Ascending aorta (tissue), 2 donors: ENCODE measurements at regions not wholly inside any gene's neighbourhood (a gene's known extent, or its start where the extent isn't known, plus 50 kb on each side); places are given as distances from the start of the nearest gene placed in this dataset.

Source experiments
- DNase-seq, 2 donors: peaks; one replicate each; pipeline ENCODE4 v3.0.0-alpha.2; 2019; ENCODE audit warnings: low spot score in 2 of 2
- H3K27ac ChIP-seq, 2 donors: fragments of 200-600 bp; sonication (generic); one replicate each; pipeline ENCODE4 v1.5.1; 2016 to 2017; ENCODE audit warnings: mild to moderate bottlenecking in 1 of 2
- H3K27me3 ChIP-seq: fragments of 200-600 bp; sonication (generic); one replicate; pipeline ENCODE4 v1.5.1; 2017
- H3K36me3 ChIP-seq, 2 donors: fragments of 200-600 bp; sonication (generic); one replicate each; pipeline ENCODE4 v1.5.1; 2016
- H3K4me1 ChIP-seq, 2 donors: fragments of 200-600 bp; sonication (generic); one replicate each; pipeline ENCODE4 v1.5.1; 2016 to 2017; ENCODE audit warnings: mild to moderate bottlenecking in 1 of 2
- H3K4me3 ChIP-seq, 2 donors: fragments of 200-600 bp; sonication (generic); one replicate each; pipeline ENCODE4 v1.5.1; 2016 to 2017; ENCODE audit warnings: mild to moderate bottlenecking in 1 of 2
- H3K9me3 ChIP-seq, 2 donors: fragments of 200-600 bp; sonication (generic); one replicate each; pipeline ENCODE4 v1.5.1; 2016
- CTCF ChIP-seq, 3 experiments: fragments of 200-600 bp in 2 of 3; fragments of 450-650 bp in 1 of 3; sonication (generic) in 2 of 3; IDR thresholded peaks; one replicate each; pipeline ENCODE4 v1.5.1; 2016 to 2019; ENCODE audit warnings: antibody characterized with exemption in 3 of 3, mild to moderate bottlenecking in 1 of 3, moderate library complexity in 1 of 3
- intact Hi-C: fragments of 100-400 bp; cut with DNase I; formaldehyde crosslinking; loops from one replicate; pipeline ENCODE4 v1.15.1; 2023

- Histone ChIP-seq H3K9me3 (no peaks in the 10 kb centered on the region), H3K4me1 (no peaks in the 10 kb centered on the region), H3K36me3 (no peaks in the 10 kb centered on the region), H3K27ac (no peak overlapping the region), H3K4me3 (no peak overlapping the region), H3K27me3 (no peaks in the 10 kb centered on the region)
- intact Hi-C loops = no loop called here
- no peak for DNase-seq
- TF ChIP-seq CTCF (IDR thresholded peaks at IDR 0.05) = no peak
These were observed 54.9 kb downstream of the NKX2-1 start for GRCh38 chr14:36465178-36465577.

- intact Hi-C loops = no loop called here
- Histone ChIP-seq H3K9me3 (no peaks in the 10 kb centered on the region), H3K27ac (no peak overlapping the region), H3K36me3 (no peaks in the 10 kb centered on the region), H3K27me3 (no peaks in the 10 kb centered on the region), H3K4me3 (no peak overlapping the region), H3K4me1 (no peaks in the 10 kb centered on the region)
- DNase-seq = no peak
- no peak for TF ChIP-seq CTCF (IDR thresholded peaks at IDR 0.05)
These were observed 57.1 kb downstream of the NKX2-1 start for GRCh38 chr14:36462890-36463289.

GRCh38 chr14:36455241-36455627, 64.8 kb downstream of the NKX2-1 start:
- intact Hi-C loops = no loop called here
- TF ChIP-seq CTCF (IDR thresholded peaks at IDR 0.05) = no peak
- Histone ChIP-seq H3K4me3 (no peak overlapping the region), H3K36me3 (no peaks in the 10 kb centered on the region), H3K4me1 (no peaks in the 10 kb centered on the region), H3K27ac (no peak overlapping the region), H3K27me3 (no peaks in the 10 kb centered on the region), H3K9me3 (no peaks in the 10 kb centered on the region)
- DNase-seq = no peak

- no peak for TF ChIP-seq CTCF (IDR thresholded peaks at IDR 0.05)
- no peak for DNase-seq
- intact Hi-C loops = no loop called here
These were observed 65.3 kb downstream of the NKX2-1 start for GRCh38 chr14:36454599-36455240.

GRCh38 chr14:36452860-36453259, 67.2 kb downstream of the NKX2-1 start:
- Histone ChIP-seq H3K4me1 (no peaks in the 10 kb centered on the region), H3K36me3 (no peaks in the 10 kb centered on the region), H3K27ac (no peak overlapping the region), H3K4me3 (no peak overlapping the region), H3K27me3 (no peaks in the 10 kb centered on the region), H3K9me3 (no peaks in the 10 kb centered on the region)
- intact Hi-C loops = no loop called here
- TF ChIP-seq CTCF (IDR thresholded peaks at IDR 0.05) = no peak
- no peak for DNase-seq

More at GRCh38 chr14:36454599-36455240, 65.3 kb downstream of the NKX2-1 start:
- Histone ChIP-seq H3K9me3 (no peaks in the 10 kb centered on the region), H3K27ac (no peak overlapping the region), H3K27me3 (no peaks in the 10 kb centered on the region), H3K4me3 (no peak overlapping the region), H3K36me3 (no peaks in the 10 kb centered on the region), H3K4me1 (no peaks in the 10 kb centered on the region)
